ENCODE measurements at regions not wholly inside any gene's neighbourhood (a gene's known extent, or its start where the extent isn't known, plus 50 kb on each side); places are given as distances from the start of the nearest gene placed in this dataset.

DNA sequence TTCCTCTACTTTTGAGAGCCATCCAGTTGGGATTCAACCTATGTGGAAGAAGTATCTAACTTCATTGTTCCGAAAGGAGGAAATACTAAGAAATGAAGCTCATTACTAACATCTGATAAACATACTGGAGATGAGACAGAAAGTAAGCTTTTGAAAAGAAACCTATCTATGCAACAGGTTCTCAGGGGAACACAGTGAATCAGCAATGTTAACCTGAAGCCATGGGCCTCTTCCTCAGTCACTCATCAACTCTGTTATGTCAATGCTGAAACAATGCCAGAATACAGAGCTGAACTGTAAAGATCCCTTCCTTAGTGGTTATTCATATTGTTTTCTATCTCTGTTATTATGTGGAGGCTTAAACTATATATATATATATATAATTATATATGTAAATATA is 55.5 kb upstream of the ESRRG start:
- no peaks in the 10 kb centered on the region for H3K79me1 ChIP-seq (ENCODE audit: low read depth in 1 of 2, low read length in 2 of 2)
- no peak overlapping the region for H4K5ac ChIP-seq (ENCODE audit: low read depth, low read length)
- ChIA-PET POLR2A (ENCODE audit: unreplicated experiment) (no interaction called here), CTCF (interaction anchor here (0.6 kb wide), 1 partner anchor 933 kb away, joined by 3 read pairs; no protein-coding TSS in a partner anchor)
- no peak overlapping the region for H2AFZ ChIP-seq (replicated peaks; ENCODE audit: low read length, poor library complexity)
- in situ Hi-C loops (cut with MboI; ENCODE audit: low sequenced_read_pairs), result no loop called here
- no peak overlapping the region for H3K14ac ChIP-seq (replicated peaks; ENCODE audit: low read depth, low read length)
- no peaks in the 10 kb centered on the region for H4K20me1 ChIP-seq (ENCODE audit: insufficient read depth, low read length)
- H3K4ac ChIP-seq (ENCODE audit: low read depth, low read length), result no peak overlapping the region
- ATAC-seq (ENCODE audit: low read depth), result no peak
- H3K9ac ChIP-seq (ENCODE audit: low read depth, low read length), result no peak overlapping the region
- dilution Hi-C loops (cut with HindIII; ENCODE audit: low sequenced_read_pairs, unreplicated experiment), result no loop called here
- H3K18ac ChIP-seq (ENCODE audit: low read depth, low read length), result no peak overlapping the region
- H3K4me2 ChIP-seq (ENCODE audit: low read depth, low read length), result no peak overlapping the region
- no peak overlapping the region for H2BK120ac ChIP-seq (ENCODE audit: low read depth, low read length)
- no peaks in the 10 kb centered on the region for H3K4me1 ChIP-seq (ENCODE audit: control insufficient read depth, insufficient read depth, low read length)
- H3K9me3 ChIP-seq (ENCODE audit: control insufficient read depth, insufficient read depth, low read length), result no peaks in the 10 kb centered on the region
- H3K56ac ChIP-seq (ENCODE audit: extremely low read depth, insufficient read depth, low read length), result no peak overlapping the region
- TF ChIP-seq, protein P1, sequence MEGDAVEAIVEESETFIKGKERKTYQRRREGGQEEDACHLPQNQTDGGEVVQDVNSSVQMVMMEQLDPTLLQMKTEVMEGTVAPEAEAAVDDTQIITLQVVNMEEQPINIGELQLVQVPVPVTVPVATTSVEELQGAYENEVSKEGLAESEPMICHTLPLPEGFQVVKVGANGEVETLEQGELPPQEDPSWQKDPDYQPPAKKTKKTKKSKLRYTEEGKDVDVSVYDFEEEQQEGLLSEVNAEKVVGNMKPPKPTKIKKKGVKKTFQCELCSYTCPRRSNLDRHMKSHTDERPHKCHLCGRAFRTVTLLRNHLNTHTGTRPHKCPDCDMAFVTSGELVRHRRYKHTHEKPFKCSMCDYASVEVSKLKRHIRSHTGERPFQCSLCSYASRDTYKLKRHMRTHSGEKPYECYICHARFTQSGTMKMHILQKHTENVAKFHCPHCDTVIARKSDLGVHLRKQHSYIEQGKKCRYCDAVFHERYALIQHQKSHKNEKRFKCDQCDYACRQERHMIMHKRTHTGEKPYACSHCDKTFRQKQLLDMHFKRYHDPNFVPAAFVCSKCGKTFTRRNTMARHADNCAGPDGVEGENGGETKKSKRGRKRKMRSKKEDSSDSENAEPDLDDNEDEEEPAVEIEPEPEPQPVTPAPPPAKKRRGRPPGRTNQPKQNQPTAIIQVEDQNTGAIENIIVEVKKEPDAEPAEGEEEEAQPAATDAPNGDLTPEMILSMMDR (conservative IDR thresholded peaks at IDR 0.05; ENCODE audit: low read depth, low read length), result no peak
- TF ChIP-seq, protein P2, sequence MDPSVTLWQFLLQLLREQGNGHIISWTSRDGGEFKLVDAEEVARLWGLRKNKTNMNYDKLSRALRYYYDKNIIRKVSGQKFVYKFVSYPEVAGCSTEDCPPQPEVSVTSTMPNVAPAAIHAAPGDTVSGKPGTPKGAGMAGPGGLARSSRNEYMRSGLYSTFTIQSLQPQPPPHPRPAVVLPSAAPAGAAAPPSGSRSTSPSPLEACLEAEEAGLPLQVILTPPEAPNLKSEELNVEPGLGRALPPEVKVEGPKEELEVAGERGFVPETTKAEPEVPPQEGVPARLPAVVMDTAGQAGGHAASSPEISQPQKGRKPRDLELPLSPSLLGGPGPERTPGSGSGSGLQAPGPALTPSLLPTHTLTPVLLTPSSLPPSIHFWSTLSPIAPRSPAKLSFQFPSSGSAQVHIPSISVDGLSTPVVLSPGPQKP (IDR thresholded peaks at IDR 0.05; ENCODE audit: borderline replicate concordance, low read depth, low read length), result no peak
- no peak for TF ChIP-seq MXI1 (IDR thresholded peaks at IDR 0.05; ENCODE audit: borderline replicate concordance, low read depth, low read length)
- TF ChIP-seq CHD1 (IDR thresholded peaks at IDR 0.05; ENCODE audit: low read depth, low read length), result no peak
- H2BK20ac ChIP-seq (ENCODE audit: low read depth, low read length), result no peak overlapping the region
- intact Hi-C loops (cut with micrococcal nuclease), result no loop called here
- H3K4me3 ChIP-seq (ENCODE audit: insufficient read depth, low read depth, low read length), result no peak overlapping the region
- H2AK9ac ChIP-seq (replicated peaks; ENCODE audit: low read depth, low read length, poor library complexity), result no peak overlapping the region
- no peak overlapping the region for H2AK5ac ChIP-seq (ENCODE audit: low read depth, low read length)
- no peak overlapping the region for H2BK15ac ChIP-seq (ENCODE audit: low read depth, low read length)
- no peaks in the 10 kb centered on the region for H3K36me3 ChIP-seq (ENCODE audit: control insufficient read depth, insufficient read depth, low read length)
- no peak overlapping the region for H3K23ac ChIP-seq (ENCODE audit: low read depth, low read length)
- no peaks in the 10 kb centered on the region for H3K27me3 ChIP-seq (ENCODE audit: control insufficient read depth, insufficient read depth, low read length)
- no peak for DNase-seq
- no peak overlapping the region for H4K91ac ChIP-seq (ENCODE audit: insufficient read depth, low read depth, low read length)
- no peak overlapping the region for H3K27ac ChIP-seq (ENCODE audit: insufficient read depth, low read length)
- H3K9me1 ChIP-seq (ENCODE audit: insufficient read depth, low read length), result no peaks in the 10 kb centered on the region
- no TSS peak for BruUV-seq (replicated peaks)
- no peak overlapping the region for H2BK5ac ChIP-seq (ENCODE audit: low read depth, low read length, poor library complexity, severe bottlenecking)
- H4K8ac ChIP-seq (ENCODE audit: low read depth in 2 of 2, low read length in 2 of 2), result no peak overlapping the region
- WGBS, 2 experiments (ENCODE audit: extremely low coverage in 2 of 2, insufficient read length in 1 of 2), result no CpG with 5 or more reads among the region's 1 CpG

Measured in IMR-90 (cell line).